Right lobe of liver (tissue), 4 donors: ENCODE measurements at regions not wholly inside any gene's neighbourhood (a gene's known extent, or its start where the extent isn't known, plus 50 kb on each side); places are given as distances from the start of the nearest gene placed in this dataset.
"Not testable (repeated sequence)": the region's sequence is repeated elsewhere in the genome, so short reads cannot be mapped to it uniquely, and the experiment has no call there.

Experiments used
- POLR2A ChIP-seq: fragments of 450-650 bp; IDR thresholded peaks from one replicate; pipeline ENCODE4 v1.6.1; 2017; ENCODE audit warnings: antibody characterized with exemption, mild to moderate bottlenecking
- TF ChIP-seq, protein P1 (sequence below), 4 donors: fragments of 200-600 bp in 3 of 4; fragments of 450-650 bp in 1 of 4; IDR thresholded peaks; one replicate each; pipeline versions ENCODE4 v1.5.1 to v1.8.0; 2016 to 2022; ENCODE audit warnings: antibody characterized with exemption in 4 of 4, mild to moderate bottlenecking in 2 of 4
- donor health status: DM: no; HTN: no; CAD: no.
- donor health status: DM: no; HTN: no; CAD: no.
- donor health status: DM: no; HTN: yes; CAD: no.

GRCh38 chr16:29193248-29193574, 208.4 kb downstream of the LAT start:
- TF ChIP-seq, protein P1, sequence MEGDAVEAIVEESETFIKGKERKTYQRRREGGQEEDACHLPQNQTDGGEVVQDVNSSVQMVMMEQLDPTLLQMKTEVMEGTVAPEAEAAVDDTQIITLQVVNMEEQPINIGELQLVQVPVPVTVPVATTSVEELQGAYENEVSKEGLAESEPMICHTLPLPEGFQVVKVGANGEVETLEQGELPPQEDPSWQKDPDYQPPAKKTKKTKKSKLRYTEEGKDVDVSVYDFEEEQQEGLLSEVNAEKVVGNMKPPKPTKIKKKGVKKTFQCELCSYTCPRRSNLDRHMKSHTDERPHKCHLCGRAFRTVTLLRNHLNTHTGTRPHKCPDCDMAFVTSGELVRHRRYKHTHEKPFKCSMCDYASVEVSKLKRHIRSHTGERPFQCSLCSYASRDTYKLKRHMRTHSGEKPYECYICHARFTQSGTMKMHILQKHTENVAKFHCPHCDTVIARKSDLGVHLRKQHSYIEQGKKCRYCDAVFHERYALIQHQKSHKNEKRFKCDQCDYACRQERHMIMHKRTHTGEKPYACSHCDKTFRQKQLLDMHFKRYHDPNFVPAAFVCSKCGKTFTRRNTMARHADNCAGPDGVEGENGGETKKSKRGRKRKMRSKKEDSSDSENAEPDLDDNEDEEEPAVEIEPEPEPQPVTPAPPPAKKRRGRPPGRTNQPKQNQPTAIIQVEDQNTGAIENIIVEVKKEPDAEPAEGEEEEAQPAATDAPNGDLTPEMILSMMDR (IDR thresholded peaks at IDR 0.05): not testable (repeated sequence)
- not testable (repeated sequence) for TF ChIP-seq POLR2A
